MG63 (cell line): ENCODE measurements at regions not wholly inside any gene's neighbourhood (a gene's known extent, or its start where the extent isn't known, plus 50 kb on each side); places are given as distances from the start of the nearest gene placed in this dataset.
"Not testable (repeated sequence)": the region's sequence is repeated elsewhere in the genome, so short reads cannot be mapped to it uniquely, and the experiment has no call there.

Experiments used
- DNase-seq: peaks from one replicate; pipeline ENCODE4 v3.0.0-alpha.2; 2020
- H3K27me3 ChIP-seq: fragments of 250-450 bp; sonication (Bioruptor Pico); 2 replicates; pipeline ENCODE4 v1.5.1; 2020; ENCODE audit warnings: mild to moderate bottlenecking, moderate library complexity
- H3K36me3 ChIP-seq: fragments of 250-450 bp; sonication (Bioruptor Pico); 2 replicates; pipeline ENCODE4 v1.5.1; 2020; ENCODE audit warnings: mild to moderate bottlenecking, moderate library complexity
- H3K4me3 ChIP-seq: fragments of 250-450 bp; sonication (Bioruptor Pico); 2 replicates; pipeline ENCODE4 v1.5.1; 2020; ENCODE audit warnings: mild to moderate bottlenecking, moderate library complexity
- H3K9me3 ChIP-seq: fragments of 250-450 bp; sonication (Bioruptor Pico); 2 replicates; pipeline ENCODE4 v1.5.1; 2020; ENCODE audit warnings: mild to moderate bottlenecking, moderate library complexity

DNA sequence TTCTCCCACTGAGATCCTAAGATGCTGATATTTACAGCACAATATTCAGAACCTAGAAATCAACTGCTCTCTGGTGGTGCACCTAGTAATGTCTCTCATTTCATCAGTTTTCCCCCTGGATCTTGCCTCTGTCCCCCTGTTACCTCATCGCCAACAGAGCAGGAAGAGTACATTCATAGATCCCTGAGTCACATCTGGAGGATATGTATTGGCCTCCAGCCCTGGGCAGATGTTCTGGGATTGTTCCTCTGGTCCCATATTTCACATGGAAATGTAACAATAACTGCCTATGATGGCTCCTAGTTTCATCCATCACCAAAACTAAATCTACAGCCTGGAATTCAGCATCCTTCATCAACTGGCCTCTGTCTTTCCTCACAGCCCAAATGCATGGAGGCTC, 278.8 kb upstream of the SLC14A2 start:
- Histone ChIP-seq H3K9me3 (no peaks in the 10 kb centered on the region), H3K4me3 (no peak overlapping the region), H3K36me3 (no peaks in the 10 kb centered on the region), H3K27me3 (no peaks in the 10 kb centered on the region)
- no peak for DNase-seq

DNA sequence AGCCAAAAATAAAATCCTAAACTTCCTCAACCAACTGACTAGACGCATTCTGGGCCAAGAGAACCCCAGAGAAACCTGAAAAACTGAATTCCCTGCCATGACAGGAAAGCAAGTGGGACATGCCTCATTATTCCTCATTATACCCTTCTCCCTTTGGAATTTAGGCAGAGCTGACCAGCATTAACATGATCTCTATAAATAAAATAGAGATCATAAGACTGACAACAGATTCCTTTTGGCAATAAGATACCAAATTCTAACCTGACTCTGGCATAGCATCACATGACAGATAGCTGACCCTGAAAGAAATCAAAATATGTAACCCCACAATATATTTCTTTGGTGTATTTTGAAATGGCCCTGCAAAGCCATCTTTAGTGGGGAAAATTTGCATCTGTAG, 277.8 kb upstream of the SLC14A2 start:
- Histone ChIP-seq H3K4me3 (no peak overlapping the region), H3K36me3 (no peaks in the 10 kb centered on the region), H3K9me3 (no peaks in the 10 kb centered on the region), H3K27me3 (no peaks in the 10 kb centered on the region)
- no peak for DNase-seq

DNA sequence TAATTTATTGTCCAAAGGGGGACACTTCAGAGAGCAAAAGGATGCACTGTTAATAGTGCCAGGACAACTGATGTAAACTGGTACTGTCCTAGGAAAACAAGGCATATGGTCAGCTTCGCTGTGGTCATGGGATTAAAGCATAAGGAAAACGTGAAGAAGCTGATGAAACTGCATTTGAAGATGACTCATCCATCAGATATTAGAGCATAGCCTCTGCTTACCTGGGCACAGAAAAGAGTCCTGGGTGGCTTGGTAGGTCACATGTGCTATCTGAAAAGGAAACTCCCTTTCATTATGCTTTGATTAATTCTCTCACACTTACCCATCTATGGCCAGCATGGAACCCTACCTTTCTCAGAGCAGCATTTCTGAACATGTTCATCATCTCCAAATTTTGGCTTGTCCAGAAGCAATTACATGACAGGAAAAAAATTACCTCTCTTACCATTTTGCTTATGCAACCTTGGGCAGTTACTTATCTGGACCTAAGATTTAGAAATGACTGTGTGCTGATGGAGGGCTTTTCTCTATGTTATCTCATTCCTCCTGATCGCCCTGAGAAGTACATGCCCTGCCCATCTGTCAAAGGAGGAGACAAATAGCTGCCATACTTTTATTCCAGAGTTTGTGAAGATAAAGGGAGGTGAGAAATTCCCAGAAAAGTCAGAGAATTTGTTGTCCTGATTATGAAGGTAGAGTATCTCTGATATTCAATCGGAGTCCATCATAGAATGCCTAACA, 275.3 kb upstream of the SLC14A2 start:
- DNase-seq: no peak
- Histone ChIP-seq H3K9me3 (no peaks in the 10 kb centered on the region), H3K4me3 (no peak overlapping the region), H3K36me3 (no peaks in the 10 kb centered on the region), H3K27me3 (no peaks in the 10 kb centered on the region)

DNA sequence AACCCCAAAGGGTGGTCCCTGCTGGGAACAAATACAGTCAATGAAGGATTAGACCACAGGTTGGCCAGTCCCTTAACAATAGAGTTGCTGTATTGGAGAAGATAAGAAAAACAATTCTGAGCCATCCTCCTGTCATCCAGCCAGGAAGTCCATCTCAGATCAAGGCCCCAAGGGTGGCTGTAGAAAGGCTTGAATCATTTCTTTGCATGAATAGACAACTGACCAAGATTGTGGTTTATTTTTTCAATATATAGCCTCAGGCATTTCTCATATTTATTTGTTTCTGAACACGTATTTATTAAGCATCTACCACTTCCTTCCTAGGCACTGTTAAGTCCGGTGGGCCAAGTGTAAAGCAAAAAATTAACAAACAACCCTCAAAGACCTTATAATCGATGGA, 274.4 kb upstream of the SLC14A2 start:
- Histone ChIP-seq H3K36me3 (no peaks in the 10 kb centered on the region), H3K9me3 (no peaks in the 10 kb centered on the region)
- DNase-seq: no peak

DNA sequence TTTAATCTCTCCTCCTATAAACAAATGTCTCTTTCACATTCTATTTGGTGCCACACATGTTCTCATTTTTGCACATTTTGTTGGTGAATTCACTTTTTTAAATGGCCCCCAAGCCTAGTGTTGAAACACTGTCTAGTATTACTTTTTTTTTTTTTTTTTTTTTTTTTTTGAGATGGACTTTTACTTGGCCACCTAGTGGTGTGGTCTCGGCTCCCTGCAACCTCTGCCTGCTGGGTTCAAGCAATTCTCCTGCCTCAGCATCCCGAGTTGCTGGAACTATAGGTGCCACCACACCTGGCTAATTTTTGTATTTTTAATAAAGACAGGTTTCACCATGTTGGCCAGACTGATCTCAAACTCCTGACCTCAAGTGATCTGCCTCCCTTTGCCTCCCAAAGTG, 273.8 kb upstream of the SLC14A2 start:
- Histone ChIP-seq H3K36me3 (no peaks in the 10 kb centered on the region), H3K27me3 (no peaks in the 10 kb centered on the region), H3K4me3 (no peak overlapping the region), H3K9me3 (no peaks in the 10 kb centered on the region)
- DNase-seq: no peak

More for the DNA sequence above, 274.4 kb upstream of the SLC14A2 start:
- no peaks in the 10 kb centered on the region for H3K27me3 ChIP-seq
- no peak overlapping the region for H3K4me3 ChIP-seq

DNA sequence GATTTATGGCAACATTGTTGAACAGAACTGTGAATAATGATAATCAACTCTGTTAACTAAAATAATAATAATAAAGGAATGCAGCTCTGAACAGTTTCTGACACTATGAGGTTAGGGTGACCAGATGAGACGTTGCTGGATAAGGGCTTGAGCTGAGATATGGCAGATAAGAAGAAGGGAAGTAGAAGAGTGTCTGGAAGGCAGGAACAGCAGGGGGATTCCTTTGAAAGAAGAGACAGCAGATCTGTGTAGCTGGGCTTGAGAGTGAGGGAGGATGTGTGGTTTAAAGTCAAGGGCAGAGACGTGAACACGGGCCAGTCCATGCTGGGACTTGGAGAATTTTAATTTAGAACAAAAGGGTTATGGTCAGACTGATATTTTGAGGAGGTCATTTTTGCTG, 273.1 kb upstream of the SLC14A2 start:
- Histone ChIP-seq H3K27me3 (no peaks in the 10 kb centered on the region), H3K4me3 (no peak overlapping the region), H3K36me3 (no peaks in the 10 kb centered on the region), H3K9me3 (no peaks in the 10 kb centered on the region)
- no peak for DNase-seq

DNA sequence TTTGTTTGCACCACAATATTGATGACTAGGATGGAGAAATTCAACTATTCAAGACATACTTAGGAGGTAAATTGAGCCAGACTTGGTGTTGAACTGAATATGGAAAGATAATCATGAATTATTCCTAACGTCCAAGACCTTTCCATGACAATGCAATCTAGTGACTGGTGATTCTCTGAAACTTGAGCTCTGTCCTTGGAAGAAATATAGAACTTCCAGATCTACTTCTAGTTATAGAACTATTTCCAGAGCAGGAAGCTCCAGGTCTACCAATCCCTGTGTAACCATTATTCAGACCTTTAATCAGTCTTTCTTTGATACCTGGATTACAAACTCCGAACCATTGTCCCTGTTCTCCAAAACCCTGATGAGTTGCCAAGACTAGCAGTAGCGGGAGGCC, 272.6 kb upstream of the SLC14A2 start:
- Histone ChIP-seq H3K9me3 (no peaks in the 10 kb centered on the region), H3K4me3 (no peak overlapping the region), H3K36me3 (no peaks in the 10 kb centered on the region), H3K27me3 (no peaks in the 10 kb centered on the region)
- no peak for DNase-seq

DNA sequence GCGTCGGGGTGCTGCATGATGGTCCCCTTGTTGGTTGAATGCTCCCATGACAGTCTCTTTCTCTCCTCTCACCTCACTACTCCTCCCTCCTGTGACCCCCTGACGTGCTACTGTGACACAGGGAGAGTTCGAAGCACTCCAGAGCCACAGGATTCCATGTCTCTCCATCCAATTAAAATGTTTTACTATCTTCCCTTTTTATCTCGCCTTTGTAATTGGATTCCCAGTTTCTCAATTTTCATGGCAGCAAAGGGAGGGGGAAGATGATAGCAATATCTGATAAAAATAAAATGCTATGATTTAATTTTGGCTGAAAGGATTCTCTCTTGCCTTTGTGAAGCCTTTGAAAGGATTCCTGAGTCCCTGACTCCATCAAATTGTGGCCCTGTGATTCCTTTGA, 271.9 kb upstream of the SLC14A2 start:
- Histone ChIP-seq H3K9me3 (no peaks in the 10 kb centered on the region), H3K4me3 (no peak overlapping the region), H3K27me3 (no peaks in the 10 kb centered on the region), H3K36me3 (no peaks in the 10 kb centered on the region)
- no peak for DNase-seq

DNA sequence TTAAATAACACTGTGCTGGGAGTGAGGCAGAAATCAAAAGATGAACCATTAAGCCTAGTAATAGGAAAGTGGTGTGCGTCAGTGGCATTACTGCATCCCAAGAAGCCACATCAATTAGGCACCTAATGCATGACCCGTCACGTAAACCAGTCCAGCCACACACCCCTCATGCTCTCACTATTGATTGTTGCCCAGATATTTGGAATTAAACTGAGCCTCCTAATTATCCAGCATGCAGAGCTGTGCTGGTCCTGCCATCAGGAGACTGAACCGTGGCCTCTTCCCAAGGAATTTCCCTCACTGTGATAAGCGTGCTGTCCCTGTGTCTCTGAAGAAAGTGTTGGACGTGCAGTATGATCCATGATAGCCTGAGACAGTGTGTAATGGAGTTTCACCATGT, 270.6 kb upstream of the SLC14A2 start:
- H3K4me3 ChIP-seq, H3K36me3 ChIP-seq, H3K27me3 ChIP-seq, H3K9me3 ChIP-seq, DNase-seq: not testable (repeated sequence)

DNA sequence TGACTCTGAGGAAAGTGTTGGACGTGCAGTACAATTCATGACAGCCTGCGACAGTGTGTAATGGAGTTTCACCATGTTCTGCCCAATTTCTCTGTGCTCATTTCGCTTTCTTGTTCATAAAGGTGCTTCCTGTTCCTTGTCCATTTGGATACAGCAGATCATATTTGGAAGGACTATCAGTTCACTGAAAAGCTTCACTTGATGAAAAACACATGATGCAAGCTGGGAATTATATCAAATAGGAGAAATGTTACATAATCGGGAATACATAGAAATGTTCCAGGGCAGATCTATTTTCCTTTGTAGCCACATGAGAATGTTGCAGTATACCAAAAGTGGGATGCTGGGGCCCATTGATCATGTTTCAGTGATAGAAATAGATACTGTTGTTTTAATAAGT, 266.3 kb upstream of the SLC14A2 start:
- no peaks in the 10 kb centered on the region for H3K9me3 ChIP-seq
- no peaks in the 10 kb centered on the region; the same call in 1 of the 2 replicates for H3K27me3 ChIP-seq
- DNase-seq: no peak
- no peaks in the 10 kb centered on the region for H3K36me3 ChIP-seq
- H3K4me3 ChIP-seq: no peak overlapping the region

DNA sequence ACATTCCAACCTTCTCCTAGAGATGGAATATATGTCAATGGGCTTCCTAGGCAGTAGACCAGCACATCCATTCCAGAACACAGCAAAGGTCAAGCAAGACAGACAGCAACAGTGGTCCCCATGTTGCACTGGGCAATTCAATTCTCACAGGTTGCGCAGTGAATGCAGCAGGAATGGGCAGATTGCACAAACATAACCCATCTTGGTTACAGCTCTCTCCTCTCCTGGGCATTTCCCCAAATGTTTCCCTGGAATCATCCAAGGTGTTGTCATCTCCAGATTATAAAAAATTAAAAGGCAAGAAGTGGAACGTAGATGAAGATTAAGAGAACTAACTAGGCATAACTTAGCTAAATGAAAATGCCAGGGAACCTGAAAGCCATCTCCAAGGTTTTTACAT, 265.8 kb upstream of the SLC14A2 start:
- H3K4me3 ChIP-seq: no peak overlapping the region
- DNase-seq: no peak
- H3K27me3 ChIP-seq: no peaks in the 10 kb centered on the region; the same call in 1 of the 2 replicates
- H3K9me3 ChIP-seq: no peaks in the 10 kb centered on the region
- no peaks in the 10 kb centered on the region for H3K36me3 ChIP-seq

DNA sequence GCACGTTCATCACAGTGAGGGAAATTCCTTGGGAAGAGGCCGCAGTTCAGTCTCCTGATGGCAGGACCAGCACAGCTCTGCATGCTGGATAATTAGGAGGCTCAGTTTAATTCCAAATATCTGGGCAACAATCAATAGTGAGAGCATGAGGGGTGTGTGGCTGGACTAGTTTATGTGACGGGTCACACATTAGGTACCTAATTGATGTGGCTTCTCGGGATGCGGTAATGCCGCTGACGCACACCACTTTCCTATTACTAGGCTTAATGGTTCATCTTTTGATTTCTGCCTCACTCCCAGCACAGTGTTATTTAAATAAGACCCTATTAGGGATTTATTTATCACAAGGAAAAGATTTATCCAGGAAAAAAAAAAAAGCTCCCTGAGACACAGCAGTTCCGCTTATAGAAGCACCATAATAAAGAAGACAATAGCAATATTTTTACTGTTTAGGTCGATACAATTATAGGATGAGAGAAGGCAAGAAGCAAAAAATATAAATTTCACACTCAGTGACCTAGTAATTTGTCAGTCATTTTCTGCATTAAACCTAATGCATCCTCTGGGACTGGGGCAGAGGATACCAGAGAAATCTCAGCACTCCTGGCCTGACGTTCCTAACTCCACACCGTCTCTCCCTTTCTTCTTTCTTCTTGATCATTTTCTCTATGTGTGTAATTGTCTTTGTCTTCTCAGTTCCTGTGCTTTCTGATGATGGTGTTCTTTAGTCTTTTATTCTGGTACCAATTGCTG, 264.7 kb upstream of the SLC14A2 start:
- DNase-seq: no peak
- no peaks in the 10 kb centered on the region for H3K36me3 ChIP-seq
- no peak overlapping the region for H3K4me3 ChIP-seq
- no peaks in the 10 kb centered on the region; the same call in 1 of the 2 replicates for H3K27me3 ChIP-seq
- H3K9me3 ChIP-seq: no peaks in the 10 kb centered on the region

DNA sequence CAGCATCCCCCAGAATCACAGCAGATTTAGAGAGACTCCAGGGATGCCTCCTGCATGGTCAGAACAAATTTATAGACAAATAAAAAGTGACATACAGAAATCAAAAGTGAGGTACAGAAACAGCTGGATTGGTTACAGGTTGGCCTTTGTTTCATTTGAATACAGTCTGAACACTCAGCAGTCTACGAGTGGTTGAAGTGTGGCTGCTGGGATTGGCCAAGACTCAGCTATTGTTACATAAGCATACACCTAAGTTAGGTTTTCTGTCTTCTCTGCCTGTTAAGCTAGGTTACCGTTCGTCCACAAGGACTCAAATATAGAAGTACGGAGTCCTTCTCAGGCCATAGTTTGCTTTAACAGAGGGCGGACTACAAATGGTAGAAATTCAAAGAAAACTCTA, 262.4 kb upstream of the SLC14A2 start:
- Histone ChIP-seq H3K36me3 (no peaks in the 10 kb centered on the region), H3K4me3 (no peak overlapping the region), H3K27me3 (no peaks in the 10 kb centered on the region; the same call in 1 of the 2 replicates), H3K9me3 (no peaks in the 10 kb centered on the region)
- no peak for DNase-seq

DNA sequence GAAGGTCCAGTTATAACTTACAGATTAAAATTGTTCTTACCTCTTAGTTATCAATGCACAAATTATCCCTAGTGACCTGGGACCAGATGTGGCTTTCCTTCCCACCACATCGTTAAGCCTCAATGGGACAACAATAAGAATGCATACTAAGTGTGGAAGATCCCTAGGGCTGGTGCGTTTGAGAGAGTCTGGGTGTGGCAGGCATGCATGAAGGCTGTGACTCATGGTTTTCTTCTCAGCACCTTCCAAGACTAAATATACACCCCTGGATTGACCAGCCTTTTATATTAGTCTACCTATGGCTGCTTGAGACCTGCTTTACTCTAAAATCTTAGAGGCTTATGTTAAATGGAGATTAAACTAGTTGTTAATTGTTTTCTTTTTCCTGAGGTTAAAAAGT, 261.7 kb upstream of the SLC14A2 start:
- no peaks in the 10 kb centered on the region; the same call in 1 of the 2 replicates for H3K27me3 ChIP-seq
- no peaks in the 10 kb centered on the region for H3K36me3 ChIP-seq
- DNase-seq: peak; percentile 5
- no peaks in the 10 kb centered on the region for H3K9me3 ChIP-seq
- H3K4me3 ChIP-seq: no peak overlapping the region

DNA sequence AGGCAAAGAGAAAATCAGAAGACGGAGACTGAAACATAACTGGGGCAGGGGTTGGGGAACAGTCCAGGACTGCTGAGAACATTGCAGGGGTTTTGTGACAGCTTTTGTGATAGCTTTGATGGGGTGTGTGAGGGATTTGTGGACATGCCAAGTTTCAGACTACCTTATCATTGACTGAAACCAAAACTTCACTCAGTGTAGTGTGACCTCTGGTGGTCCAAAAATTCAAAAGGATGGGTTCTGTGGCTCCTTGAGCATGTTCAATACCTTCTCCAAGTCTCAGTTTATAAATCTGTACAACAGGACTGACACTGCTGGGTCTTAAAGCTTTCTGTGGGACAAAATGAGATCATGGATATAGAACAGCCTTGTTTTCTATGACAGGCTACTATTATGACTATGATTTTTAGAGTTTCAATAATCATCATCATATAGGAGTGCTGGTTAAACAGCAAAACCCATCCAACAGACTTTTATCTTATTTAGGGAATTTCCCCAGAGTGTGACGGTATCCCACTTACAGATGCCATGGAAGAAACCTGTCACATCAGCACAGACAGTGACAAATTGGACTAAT, 259.2 kb upstream of the SLC14A2 start:
- Histone ChIP-seq H3K9me3 (no peaks in the 10 kb centered on the region), H3K27me3 (no peaks in the 10 kb centered on the region; the same call in 1 of the 2 replicates), H3K36me3 (no peaks in the 10 kb centered on the region), H3K4me3 (no peak overlapping the region)
- no peak for DNase-seq

DNA sequence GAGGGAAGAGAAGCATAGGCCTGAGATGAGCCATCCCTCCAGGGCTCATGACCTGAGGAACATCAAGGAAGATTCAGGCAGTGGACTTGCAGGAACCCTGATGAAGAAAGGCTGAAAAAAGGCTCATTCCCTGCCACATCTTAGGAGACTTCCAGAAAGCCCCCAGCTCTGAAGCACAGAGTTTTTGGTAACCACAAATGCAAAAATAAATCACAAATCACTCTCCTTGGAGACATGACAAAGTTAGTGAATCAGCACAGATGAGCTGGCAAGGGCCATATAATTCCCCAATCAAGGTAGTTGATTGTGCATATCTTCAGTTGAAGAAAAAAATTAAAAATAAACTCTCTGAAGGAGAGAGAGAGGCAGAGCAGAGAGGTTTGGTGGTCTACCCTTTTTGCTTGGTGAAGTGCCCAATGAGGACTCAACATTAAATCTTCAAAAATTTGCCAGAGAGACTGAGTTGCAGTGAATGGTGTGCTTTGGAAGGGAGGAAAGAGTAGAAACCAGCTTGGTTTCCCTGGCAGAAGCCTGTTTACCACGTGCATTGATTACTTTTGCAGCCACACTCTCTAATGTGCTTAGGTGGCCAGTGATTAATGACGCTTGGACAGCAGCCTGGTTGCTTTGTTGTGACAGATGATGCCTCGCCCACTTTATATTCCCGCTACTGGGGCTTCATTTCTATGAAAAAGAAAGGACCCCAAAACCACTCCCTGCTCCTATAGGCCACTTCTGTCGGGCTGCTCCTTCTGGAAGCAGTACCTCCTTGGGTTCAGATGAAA, 257.4 kb upstream of the SLC14A2 start:
- Histone ChIP-seq H3K36me3 (no peaks in the 10 kb centered on the region), H3K9me3 (no peaks in the 10 kb centered on the region), H3K27me3 (no peaks in the 10 kb centered on the region), H3K4me3 (no peak overlapping the region)
- DNase-seq: no peak
